ENCODE measurements at regions not wholly inside any gene's neighbourhood (a gene's known extent, or its start where the extent isn't known, plus 50 kb on each side); places are given as distances from the start of the nearest gene placed in this dataset.

GRCh38 chr4:162650166-162650565, 486.4 kb upstream of the FSTL5 start:
- 67% methylated on average over 1 of the region's 1 CpG; no CpG with 5 or more reads in 1 of the 2 experiments for WGBS, 2 experiments (ENCODE audit: extremely low coverage in 1 of 2, insufficient coverage in 1 of 2, insufficient read length in 1 of 2, insufficient replicate concordance in 2 of 2, low coverage in 1 of 2, low lambda C conversion rate in 2 of 2, missing lambda C conversion rate in 1 of 2)
- no peak overlapping the region for H3K14ac ChIP-seq (ENCODE audit: insufficient read length)
- TF ChIP-seq SIX5 (IDR thresholded peaks at IDR 0.05; ENCODE audit: low read depth, low read length) = no peak
- TF ChIP-seq, protein P1, sequence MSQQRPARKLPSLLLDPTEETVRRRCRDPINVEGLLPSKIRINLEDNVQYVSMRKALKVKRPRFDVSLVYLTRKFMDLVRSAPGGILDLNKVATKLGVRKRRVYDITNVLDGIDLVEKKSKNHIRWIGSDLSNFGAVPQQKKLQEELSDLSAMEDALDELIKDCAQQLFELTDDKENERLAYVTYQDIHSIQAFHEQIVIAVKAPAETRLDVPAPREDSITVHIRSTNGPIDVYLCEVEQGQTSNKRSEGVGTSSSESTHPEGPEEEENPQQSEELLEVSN (IDR thresholded peaks at IDR 0.05) = no peak
- TF ChIP-seq, protein P2, sequence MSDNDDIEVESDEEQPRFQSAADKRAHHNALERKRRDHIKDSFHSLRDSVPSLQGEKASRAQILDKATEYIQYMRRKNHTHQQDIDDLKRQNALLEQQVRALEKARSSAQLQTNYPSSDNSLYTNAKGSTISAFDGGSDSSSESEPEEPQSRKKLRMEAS (IDR thresholded peaks at IDR 0.05) = no peak
- no peak for TF ChIP-seq CBX8 (IDR thresholded peaks at IDR 0.05; ENCODE audit: borderline replicate concordance, low read depth, low read length)
- TF ChIP-seq SAP30 (IDR thresholded peaks at IDR 0.05; ENCODE audit: insufficient read depth, insufficient replicate concordance, low read length) = no peak
- TF ChIP-seq USF2 (IDR thresholded peaks at IDR 0.05; ENCODE audit: low read length) = no peak
- TF ChIP-seq TAF7 (optimal IDR thresholded peaks at IDR 0.05; ENCODE audit: borderline replicate concordance, low read depth, low read length) = no peak
- TF ChIP-seq RBBP5 (IDR thresholded peaks at IDR 0.05; ENCODE audit: borderline replicate concordance, low read depth, low read length) = no peak
- TF ChIP-seq ATF3 (IDR thresholded peaks at IDR 0.05; ENCODE audit: insufficient read depth, low read depth, low read length) = no peak
- TF ChIP-seq TCF12 (IDR thresholded peaks at IDR 0.05; ENCODE audit: low read depth, low read length) = no peak
- TF ChIP-seq EP300 (IDR thresholded peaks at IDR 0.05; ENCODE audit: borderline replicate concordance in 1 of 2, low read depth in 2 of 2, low read length in 2 of 2) = no peak

More at GRCh38 chr4:162650166-162650565, 486.4 kb upstream of the FSTL5 start:
- Histone ChIP-seq H3K27me3 (replicated peaks in 1 of 4; ENCODE audit: control insufficient read depth in 3 of 4, extremely low read depth in 1 of 4, insufficient read depth in 3 of 4, low read length in 3 of 4) (peaks cover 0 to 2% (median 0%) of the 10 kb centered on the region in 4 experiments; a peak in 1 of 7 replicates), H3K4ac (replicated peaks; ENCODE audit: insufficient read length, low read depth, low read length) (no peak overlapping the region), H3K27ac (ENCODE audit: low read depth, low read length) (no peak overlapping the region), H3K79me2 (ENCODE audit: control insufficient read depth in 1 of 2, insufficient read depth in 2 of 2, low read length in 2 of 2) (no peaks in the 10 kb centered on the region), H2BK20ac (ENCODE audit: low read length) (no peak overlapping the region), H3K23ac (ENCODE audit: insufficient read length) (no peak overlapping the region), H3K9ac (replicated peaks in 1 of 4; ENCODE audit: extremely low read depth in 1 of 4, low read depth in 3 of 4, low read length in 3 of 4) (no peak overlapping the region), H3K9me3 (ENCODE audit: insufficient read depth in 2 of 2, low read depth in 1 of 2, low read length in 1 of 2) (no peaks in the 10 kb centered on the region), H2AK5ac (ENCODE audit: low read depth, low read length) (no peak overlapping the region), H3K18ac (ENCODE audit: extremely low read depth, low read length) (no peak overlapping the region), H4K20me1 (replicated peaks in 1 of 2; ENCODE audit: control insufficient read depth in 1 of 2, insufficient read depth in 2 of 2, low read length in 2 of 2) (no peaks in the 10 kb centered on the region), H2BK12ac (ENCODE audit: low read depth, low read length) (no peak overlapping the region), H3K23me2 (ENCODE audit: low read depth, low read length) (no peaks in the 10 kb centered on the region), H3K79me1 (ENCODE audit: low read depth, low read length) (no peaks in the 10 kb centered on the region), H3K4me2 (ENCODE audit: insufficient read depth in 1 of 2, low read depth in 2 of 2, low read length in 2 of 2) (no peak overlapping the region), H3K4me3 (ENCODE audit: extremely low read depth in 1 of 4, insufficient read depth in 2 of 4, low read depth in 3 of 4, low read length in 4 of 4) (no peak overlapping the region), H2BK5ac (ENCODE audit: low read depth, low read length) (no peak overlapping the region), H4K91ac (replicated peaks; ENCODE audit: insufficient read length, low read length) (no peak overlapping the region), H2AFZ (ENCODE audit: low read length) (no peak overlapping the region), H2BK120ac (replicated peaks; ENCODE audit: low read depth, low read length) (no peak overlapping the region), H4K8ac (ENCODE audit: extremely low read depth, insufficient read depth, low read length) (no peak overlapping the region), H3K56ac (replicated peaks; ENCODE audit: insufficient read length, low read depth, low read length) (no peak overlapping the region), H3K36me3 (ENCODE audit: control insufficient read depth in 2 of 4, insufficient read depth in 4 of 4, low read length in 3 of 4) (no peaks in the 10 kb centered on the region), H2BK15ac (ENCODE audit: low read length) (no peak overlapping the region), H4K5ac (ENCODE audit: insufficient read length, low read depth, low read length) (no peak overlapping the region), H3K4me1 (replicated peaks in 1 of 4; ENCODE audit: control insufficient read depth in 3 of 4, insufficient read depth in 4 of 4, low read length in 3 of 4) (no peaks in the 10 kb centered on the region)
- DNase-seq (ENCODE audit: low read depth in 1 of 2, low spot score in 2 of 2) = no peak
- CTCF ChIA-PET (ENCODE audit: partially characterized antibody) = interaction anchor here (0.7 to 1.2 kb wide), 3 partner anchors 17 to 843 kb away, joined by 3 read pairs; no protein-coding TSS in a partner anchor
- no peak for FAIRE-seq
- POLR2A ChIA-PET (ENCODE audit: partially characterized antibody) = no interaction called here

Data from H1 (cell line).